Stimulated activated CD4-positive, alpha-beta T cell treated with anti-CD3 and anti-CD28 coated beads, Interleukin-4, amount 100 ng/mL, for 1 hour (primary cell): ENCODE measurements at regions not wholly inside any gene's neighbourhood (a gene's known extent, or its start where the extent isn't known, plus 50 kb on each side); places are given as distances from the start of the nearest gene placed in this dataset.

Source experiments
- DNase-seq: peaks from one replicate; pipeline ENCODE4 v3.0.0-alpha.2; 2020

GRCh38 chr9:118318770-118319431, 614.7 kb downstream of the TLR4 start:
- DNase-seq, result no peak

GRCh38 chr9:118321788-118322187, 617.6 kb downstream of the TLR4 start:
- DNase-seq, result no peak

GRCh38 chr9:118324706-118325105, 620.5 kb downstream of the TLR4 start:
- no peak for DNase-seq

DNA sequence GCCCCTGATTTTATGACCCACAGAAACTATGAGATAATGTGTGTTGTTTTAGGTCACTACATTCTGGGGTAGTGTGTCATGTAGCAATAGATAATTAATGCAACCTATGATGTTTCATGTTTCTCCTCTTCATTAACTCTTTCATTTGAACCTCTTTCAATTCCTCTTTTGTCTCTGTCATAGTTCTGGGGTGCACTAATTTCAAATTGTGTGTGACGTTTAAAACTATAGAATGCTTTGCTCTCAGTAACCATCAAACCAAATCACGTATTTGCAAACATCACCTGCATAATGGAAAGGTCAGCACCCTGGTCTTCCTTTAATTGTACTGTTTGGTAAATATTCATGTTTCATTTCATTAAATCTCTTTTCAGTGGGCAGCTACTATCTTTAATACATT, 621.6 kb downstream of the TLR4 start:
- no peak for DNase-seq

- no peak for DNase-seq
Observed at GRCh38 chr9:118326326-118326725, 622.1 kb downstream of the TLR4 start.

- DNase-seq, result no peak
Observed at GRCh38 chr9:118330191-118330986, 626.2 kb downstream of the TLR4 start.

DNA sequence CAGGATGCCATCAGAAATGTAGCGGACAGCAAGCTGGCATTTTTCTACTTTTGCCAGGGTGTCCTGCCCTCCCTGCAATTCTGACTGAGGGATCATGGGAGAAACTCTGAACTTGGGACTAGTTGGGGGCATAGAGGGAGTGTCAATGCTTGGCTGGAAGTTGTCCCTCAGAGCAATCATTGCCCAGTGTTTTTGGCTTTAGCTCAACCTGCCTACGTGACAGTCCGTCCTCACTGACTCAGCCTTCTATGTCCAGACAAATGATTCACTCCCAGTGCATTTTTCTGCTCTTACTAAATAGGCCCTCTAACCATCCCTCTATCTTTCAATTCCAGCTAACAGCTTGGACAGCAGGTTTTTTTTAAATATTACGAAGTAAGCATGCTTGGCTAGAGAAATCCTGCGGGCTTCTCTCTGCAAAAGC, 627.4 kb downstream of the TLR4 start:
- no peak for DNase-seq

DNA sequence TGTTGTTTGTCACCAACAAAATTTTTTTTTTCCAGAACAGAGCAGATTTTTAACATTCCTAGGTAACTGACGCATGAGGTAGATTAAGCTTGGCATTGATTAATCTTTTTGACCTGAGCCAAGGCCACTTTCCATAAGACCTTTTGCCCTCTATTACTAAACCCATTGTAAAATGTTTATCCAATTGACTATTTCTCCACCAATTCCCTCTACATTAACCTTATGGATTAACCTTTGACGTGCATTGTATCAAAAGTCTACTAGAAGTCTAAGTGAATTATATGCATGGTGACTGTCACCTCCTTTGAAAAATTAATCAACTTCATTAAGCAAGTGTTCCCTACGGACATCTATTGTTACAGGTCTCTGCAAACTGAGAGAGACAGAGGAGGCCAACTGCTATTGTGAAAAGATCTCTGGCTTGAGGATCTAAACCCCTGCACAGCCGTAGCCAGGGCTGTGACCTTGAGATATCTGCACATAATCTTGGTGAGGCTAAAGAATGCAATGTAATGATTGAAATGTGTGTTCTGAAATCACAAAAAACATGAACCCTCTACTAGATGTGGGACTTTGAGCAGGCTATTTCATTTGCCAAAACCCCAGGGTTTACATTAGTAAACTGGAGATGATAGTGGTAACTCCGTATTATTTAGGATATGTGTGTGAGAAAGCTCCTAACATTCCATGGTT, 632.2 kb downstream of the TLR4 start:
- no peak for DNase-seq

GRCh38 chr9:118336943-118337330, 632.7 kb downstream of the TLR4 start:
- DNase-seq, result no peak

DNA sequence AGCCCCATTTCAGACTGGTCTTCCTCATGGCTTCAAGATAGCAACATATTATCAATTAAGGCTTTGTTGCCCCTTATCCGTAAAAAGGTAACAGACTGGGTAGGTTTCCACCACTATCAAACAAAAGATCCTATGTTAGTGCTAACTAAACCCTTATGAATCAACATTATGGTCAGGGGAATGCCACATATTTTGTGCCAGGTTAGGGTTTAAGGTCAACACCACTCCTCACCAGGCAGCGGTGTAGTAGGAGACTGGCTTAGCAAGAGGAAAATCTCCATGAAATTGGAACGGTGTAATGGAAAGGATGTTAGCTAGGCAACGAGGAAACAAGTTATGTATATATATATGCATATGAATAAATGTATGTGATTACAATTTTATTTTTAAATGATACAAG, 655.8 kb downstream of the TLR4 start:
- DNase-seq, result no peak

DNA sequence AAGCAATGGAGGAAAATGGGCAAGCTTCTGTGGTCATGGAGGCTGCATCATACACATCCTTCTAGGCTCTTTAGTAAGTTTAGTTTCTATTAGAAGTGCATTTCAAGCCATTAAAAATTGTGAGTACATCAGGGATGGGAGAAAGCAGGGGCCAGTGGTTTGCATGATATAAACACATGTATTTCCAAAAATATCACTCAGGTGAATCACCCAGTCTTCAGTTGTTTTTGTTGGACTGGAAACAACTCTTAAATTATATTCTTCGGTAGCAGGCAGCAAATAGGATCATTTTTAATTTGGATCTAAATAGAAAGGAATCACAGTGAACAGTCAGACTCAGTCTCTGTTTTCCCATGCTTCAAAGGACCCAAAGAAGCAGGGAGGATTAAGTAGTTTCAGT, 657.9 kb downstream of the TLR4 start:
- DNase-seq, result no peak

DNA sequence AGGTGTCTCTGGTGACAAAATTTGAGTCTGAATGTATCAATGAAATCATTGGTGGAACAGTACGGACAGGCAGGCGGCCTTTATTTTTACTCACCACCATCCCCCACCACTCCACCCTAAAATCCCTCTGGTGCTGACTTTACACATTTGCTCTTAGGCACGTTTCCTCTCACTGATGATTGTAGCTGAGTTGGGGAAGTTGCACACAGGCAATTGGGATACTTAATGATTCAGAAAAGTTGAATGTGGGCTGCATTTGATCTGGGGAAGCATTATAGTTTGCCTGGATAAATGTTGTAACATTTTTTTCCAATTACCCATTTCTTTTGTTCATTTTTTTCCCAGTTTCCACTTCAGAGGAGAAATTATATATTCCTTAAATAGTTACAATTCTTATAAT, 658.4 kb downstream of the TLR4 start:
- no peak for DNase-seq

DNA sequence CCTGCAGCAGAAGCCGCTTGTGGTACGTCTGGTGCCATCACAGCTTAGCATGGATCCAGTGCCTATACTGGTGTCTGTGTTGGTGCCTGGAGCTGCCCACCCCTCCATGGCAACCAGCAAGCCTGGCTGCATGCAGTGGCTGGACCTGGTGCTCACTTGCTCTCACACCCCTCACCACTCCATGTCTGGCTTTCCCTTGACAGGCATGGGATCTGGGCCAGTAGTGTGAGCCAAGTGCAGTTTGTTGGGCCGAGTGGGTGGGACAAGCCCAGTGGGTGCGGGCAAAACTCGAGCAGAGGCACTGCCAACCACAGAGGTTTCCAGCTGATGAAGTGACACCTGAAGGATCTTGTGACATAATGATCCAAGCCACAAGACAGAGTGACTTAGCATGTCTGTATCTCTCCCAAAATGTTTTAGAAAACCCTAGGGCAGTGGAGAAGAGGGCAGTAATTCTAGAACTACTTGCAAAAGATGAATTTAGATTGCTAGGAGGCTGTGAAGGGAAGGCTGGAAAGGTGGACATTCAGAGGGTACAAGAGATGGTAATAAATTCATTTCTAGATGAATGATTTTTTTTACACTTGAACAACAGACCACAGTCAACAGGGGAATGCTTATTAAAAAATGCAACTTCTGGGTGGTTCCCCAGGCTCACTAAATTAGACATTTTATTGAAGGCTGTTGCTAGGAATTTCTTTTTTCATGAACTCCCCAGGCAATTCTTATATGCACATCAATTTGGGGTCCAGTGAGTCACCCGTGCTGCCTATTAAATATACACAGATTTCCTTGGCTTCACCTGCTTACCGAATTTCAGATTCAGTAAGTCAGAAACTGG, 660.3 kb downstream of the TLR4 start:
- no peak for DNase-seq

DNA sequence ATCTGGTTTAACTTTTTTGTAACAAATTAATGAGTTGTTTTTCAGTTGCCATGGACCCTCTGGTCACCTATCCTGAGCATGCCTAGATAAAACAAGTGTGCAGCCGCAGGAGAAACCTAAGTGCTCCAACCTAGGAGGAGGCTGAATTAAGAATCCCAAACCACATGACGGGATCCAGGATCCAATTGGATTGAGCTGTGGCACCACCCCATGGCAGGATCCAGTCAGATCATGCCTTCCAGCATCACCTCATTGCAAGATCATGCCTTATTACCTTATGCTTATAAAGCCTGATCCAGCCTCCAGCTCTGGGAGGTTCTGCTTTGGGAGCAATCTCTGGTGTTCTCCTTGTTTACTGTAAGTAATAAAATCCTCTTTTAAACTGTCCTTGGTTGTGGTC, 662.0 kb downstream of the TLR4 start:
- no peak for DNase-seq

GRCh38 chr9:118367383-118367782, 663.2 kb downstream of the TLR4 start:
- no peak for DNase-seq

GRCh38 chr9:118384531-118385100, 680.4 kb downstream of the TLR4 start:
- no peak for DNase-seq

DNA sequence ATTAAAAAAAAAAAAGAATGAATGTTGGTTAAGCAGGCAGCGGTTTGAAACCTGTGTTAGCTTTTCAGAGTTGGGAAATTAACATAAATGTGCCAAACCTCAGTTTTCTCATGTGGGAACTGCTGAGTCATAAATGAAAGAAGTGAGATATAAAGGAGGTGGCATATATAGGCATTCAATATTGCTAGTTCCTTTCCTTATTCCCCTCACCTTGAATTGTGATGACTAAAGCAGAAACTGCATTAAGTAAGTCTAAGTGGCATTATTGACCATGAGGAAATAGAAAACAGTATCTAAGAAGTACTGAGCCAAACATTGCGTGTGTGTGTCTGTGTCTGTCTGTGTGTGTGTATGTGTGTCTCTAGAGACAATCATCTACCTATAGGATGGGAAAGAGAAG, 691.2 kb downstream of the TLR4 start:
- no peak for DNase-seq

DNA sequence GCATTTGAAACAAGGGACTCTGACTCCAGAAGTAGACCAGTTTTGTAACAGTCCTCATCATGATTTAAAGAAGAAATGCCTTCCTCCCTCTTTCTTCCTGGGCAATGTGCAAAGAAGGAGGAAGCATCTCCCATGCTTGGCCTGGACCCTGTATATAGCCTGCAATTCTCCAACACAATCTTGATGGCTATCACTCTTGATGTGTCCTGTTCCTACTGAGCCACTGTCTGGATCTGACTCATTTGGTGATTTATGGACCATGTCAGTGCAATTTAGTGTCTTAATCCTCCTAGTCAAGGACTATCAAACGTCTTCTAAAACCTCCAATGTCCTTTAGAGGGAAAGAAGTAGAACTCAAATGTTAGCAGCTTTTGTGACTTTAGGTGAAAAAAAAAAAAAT, 697.3 kb downstream of the TLR4 start:
- DNase-seq, result no peak

GRCh38 chr9:118414676-118415075, 710.5 kb downstream of the TLR4 start:
- no peak for DNase-seq

- DNase-seq, result no peak
Observed at GRCh38 chr9:118418887-118419565, 714.8 kb downstream of the TLR4 start.

DNA sequence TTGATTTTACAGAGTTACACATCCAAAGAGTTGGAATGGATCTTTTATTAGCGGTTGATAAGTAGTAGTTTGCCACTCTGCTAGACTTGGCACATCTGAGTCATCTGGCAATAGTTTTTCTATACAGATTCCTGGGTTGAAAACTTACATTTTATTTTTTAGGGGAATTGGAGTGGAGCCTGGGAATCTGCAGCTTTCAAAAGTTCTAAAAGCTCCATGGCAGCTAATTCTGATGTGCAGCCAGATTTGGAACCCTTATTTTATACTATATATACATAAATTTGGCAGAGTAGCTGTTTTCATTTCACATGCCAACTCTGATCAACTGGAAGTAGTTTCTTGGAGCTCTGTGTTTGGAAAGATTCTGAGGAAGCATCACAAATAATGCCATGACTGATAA, 715.5 kb downstream of the TLR4 start:
- DNase-seq, result no peak

GRCh38 chr9:118422508-118422907, 718.3 kb downstream of the TLR4 start:
- DNase-seq, result no peak
